GM19328 (cell line): ENCODE measurements at regions not wholly inside any gene's neighbourhood (a gene's known extent, or its start where the extent isn't known, plus 50 kb on each side); places are given as distances from the start of the nearest gene placed in this dataset.
"Not testable (repeated sequence)": the region's sequence is repeated elsewhere in the genome, so short reads cannot be mapped to it uniquely, and the experiment has no call there.

Source experiments
- ATAC-seq: cut with Tn5 transposase; IDR thresholded peaks from one replicate; pipeline ENCODE4 v1.9.1; 2021; ENCODE audit warnings: mild to moderate bottlenecking, moderate library complexity; ENCODE audit not compliant: unreplicated experiment

DNA sequence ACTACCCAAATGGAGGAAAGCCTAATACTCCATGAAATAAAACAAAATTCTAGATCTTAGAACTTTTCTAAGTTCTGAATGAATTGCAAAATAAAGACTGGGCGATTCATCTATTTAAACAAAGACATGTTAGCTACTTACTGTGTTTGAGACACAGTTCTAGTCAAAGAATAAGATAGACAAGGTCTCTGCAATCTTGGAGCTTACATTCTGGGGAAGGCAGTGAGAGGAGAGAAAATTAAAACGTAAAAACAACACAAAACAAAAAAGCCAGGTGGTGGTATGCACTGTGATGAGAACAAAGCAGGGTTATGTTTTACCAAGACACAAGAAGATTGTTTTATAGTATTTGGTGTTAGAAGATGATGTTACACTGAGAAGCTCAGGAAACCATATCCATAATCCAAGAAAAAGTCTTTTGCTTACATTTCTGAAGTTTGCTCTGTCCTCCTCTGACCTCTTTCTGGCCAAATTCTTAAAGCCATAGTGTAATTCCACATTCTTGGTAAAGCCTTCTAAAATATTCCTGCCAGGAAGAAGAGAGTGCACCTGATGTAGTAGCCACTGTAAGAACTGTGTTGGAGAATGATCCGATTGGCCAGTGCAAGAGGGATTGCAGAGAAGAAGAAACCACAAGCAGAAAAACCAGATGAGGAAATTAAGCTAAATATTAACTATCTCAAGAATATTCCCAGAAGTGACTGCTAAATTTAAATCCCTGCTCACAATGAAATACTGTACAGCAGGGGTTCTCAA is 218.4 kb downstream of the PCSK1 start:
- no peak for ATAC-seq

GRCh38 chr5:96209829-96210228 is 223.2 kb downstream of the PCSK1 start:
- no peak for ATAC-seq

GRCh38 chr5:96207420-96207819 is 225.6 kb downstream of the PCSK1 start:
- ATAC-seq, result no peak

DNA sequence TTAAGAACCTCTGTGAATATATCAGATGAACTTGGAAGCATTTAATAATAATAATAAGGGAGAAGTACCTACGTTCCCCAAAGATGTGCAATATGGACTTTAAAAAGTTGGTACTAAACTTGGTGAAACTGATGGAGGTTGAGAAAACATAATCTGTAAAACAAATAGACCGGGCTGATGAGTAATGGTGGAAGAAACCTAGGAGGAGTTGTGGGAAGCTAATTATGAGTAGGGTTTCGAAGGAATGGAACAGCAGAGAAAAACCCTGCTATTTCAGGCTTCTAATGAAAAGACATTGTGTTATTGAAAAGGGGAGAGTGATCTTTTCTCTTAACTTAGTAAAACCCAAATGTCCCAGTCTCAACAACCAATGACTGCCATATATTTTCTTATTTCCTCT is 229.3 kb downstream of the PCSK1 start:
- no peak for ATAC-seq

DNA sequence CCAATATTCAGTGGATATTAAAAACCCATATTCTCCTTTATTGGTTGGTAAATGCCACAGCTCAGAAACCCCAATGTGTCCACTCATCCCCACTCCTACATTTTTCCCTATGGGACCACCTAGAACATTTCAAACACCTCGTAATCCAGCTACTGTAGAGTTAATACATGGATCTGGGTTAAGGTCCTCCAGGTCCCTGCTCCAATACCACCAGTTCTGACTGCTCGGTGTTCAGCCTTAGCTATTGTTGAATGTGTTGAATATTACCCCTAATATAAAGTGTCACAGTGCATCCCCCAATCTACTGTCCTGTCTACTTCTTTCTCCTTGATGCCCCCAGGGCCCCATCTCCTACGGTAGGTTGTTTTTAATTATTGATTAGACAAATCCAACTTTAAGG is 231.5 kb downstream of the PCSK1 start:
- no peak for ATAC-seq

DNA sequence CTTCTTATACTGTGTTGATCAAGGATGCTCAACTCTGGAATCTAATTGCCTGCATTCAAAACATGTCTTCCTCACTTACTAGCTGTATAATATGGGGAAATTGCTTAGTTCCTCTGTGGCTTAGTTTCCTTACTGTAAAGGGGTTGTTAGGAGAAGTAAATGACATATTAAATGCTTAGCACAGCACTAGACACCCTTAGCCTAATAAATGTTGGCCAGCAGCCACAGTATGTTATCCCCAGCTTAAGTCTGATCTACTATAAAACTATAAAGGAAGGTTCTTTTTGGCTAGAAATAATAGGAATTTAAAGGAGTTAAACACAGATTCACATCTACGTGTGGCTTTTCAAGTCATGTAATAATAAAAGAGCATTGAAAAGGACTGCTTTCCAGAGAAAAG is 232.4 kb downstream of the PCSK1 start:
- ATAC-seq, result no peak

- ATAC-seq, result no peak
Observed at GRCh38 chr5:96199713-96200183, 233.3 kb downstream of the PCSK1 start.

GRCh38 chr5:96198356-96199058 is 234.5 kb downstream of the PCSK1 start:
- ATAC-seq, result no peak

DNA sequence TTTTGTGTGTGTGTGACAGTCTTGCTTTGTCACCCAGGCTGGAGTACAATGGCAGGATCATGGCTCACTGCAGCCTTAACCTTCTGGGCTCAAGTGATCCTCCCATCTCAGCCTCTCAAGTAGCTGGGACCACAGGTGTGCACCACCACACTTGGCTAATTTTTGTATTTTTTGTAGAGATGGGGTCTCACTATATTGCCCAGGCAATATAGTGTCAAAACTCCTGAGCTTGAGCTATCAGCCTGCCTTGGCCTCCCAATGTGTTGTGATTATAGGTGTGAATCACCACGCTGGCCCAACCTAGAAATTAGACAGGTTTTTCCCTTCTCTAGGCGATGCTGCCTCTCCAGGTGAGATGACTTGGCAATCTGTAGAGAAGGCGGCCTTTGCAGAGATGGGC is 235.3 kb downstream of the PCSK1 start:
- not testable (repeated sequence) for ATAC-seq

GRCh38 chr5:96197347-96197746 is 235.7 kb upstream of the ELL2 start:
- no peak for ATAC-seq

DNA sequence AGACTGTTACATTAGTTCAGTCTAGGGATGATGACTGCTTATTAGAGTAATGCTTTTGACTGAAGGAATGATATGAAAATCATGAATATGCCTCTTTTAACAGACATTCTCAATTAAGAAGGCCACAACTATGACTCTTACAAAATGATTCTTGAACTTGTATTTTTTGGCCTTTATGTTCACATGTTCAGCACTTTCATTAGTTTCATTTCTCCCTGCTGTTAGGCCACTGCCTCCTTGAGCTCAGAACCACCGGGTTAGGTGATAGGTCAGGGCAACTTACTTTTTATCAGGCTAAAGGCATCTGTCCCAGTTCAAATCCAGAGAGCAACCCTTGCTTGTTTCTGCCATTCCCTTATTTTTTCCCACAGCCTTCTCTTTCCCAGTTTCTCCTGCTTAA is 235.2 kb upstream of the ELL2 start:
- ATAC-seq, result no peak

- no peak for ATAC-seq
Observed at GRCh38 chr5:96196407-96196806, 234.8 kb upstream of the ELL2 start.

GRCh38 chr5:96195123-96195522 is 233.5 kb upstream of the ELL2 start:
- ATAC-seq, result no peak

DNA sequence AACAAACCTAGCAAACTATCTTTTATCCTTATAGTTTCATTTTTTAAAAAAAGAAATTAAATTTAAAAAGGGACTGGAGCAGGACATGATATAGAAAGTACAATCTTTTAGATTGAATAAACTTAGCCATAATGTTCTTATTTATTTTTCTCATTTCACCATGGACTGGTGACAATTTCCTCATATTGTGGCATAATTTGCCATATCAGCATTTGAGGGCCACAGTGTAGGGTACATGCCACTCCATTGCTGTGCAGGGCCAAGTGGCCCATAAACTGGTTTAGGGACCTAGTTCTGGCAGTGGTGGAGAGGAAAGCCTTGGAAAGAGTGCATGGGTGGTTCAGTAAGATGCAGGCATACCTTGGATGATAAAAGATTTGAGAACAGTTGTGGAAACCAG is 232.9 kb upstream of the ELL2 start:
- no peak for ATAC-seq

GRCh38 chr5:96193946-96194345 is 232.3 kb upstream of the ELL2 start:
- no peak for ATAC-seq

DNA sequence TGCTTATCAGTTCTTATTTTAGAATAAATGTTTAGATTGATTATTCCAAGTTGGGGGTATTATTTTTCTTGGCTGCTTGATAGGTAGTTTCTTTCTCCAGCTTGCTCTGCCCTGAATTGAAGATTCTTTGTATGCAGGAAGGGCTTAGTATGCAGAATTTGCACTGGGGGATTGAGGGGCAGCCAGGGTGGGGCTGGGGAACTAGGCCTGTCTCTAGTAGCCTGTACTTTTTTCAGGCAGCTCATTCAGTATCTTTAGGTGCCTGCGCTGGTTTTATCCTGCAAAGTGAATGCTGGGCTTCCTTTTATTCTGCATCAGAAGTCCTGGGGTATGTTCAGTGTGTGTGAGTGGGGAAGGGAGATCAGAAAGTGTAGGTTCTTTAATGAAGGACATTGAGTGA is 228.3 kb upstream of the ELL2 start:
- ATAC-seq, result no peak

DNA sequence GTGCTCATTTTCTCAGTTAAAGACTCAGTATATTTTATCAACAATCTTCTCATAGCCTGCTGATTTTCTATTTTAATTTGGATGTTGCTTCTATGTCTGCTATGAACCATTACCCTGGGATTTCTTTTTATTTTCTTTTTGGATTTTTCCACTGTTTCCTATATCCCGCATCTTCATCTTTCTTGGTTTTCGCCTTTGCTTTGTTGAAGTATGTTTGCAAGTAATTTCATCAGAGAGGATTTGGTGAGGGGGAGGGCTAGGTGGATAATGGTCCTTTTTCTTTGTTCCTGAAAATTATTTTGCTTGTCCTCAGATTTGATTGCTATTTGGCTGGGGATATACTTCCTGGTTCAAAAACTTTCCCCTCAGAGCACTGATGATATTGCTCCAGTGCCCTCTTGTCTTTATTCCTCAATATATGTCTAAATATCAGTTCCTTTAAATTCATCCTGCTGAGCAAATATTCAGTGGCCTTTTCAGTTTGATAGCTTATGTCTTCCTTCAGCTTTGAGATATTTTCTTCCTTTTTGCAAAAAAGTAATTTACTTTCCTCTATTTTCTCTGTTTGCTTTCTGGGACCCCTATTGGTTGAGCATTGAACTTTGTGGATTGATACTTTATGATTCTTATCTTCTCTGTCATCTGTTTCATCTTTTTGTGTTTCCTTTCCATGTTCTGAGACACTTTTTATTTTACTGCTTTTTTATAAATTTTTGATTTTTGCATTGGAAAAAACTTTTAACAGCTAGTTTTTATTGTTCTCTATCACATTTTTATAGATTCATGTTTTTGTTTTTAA is 227.6 kb upstream of the ELL2 start:
- ATAC-seq, result no peak

GRCh38 chr5:96187309-96188027 is 225.8 kb upstream of the ELL2 start:
- no peak for ATAC-seq

DNA sequence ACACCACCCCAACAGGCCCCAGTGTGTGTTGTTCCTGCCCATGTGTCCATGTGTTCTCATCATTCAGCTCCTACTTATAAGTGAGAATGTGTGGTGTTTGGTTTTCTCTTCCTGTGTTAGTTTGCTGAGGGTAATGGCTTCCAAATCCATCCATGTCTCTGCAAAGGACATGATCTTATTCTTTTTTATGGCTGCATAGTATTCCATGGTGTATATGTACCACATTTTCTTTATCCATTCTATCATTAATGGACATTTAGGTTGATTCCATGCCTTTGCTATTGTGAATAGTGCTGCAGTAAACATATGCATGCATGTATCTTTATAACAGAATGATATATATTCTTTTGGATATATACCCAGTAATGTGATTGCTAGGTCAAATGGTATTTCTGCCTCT is 222.9 kb upstream of the ELL2 start:
- ATAC-seq, result not testable (repeated sequence)

DNA sequence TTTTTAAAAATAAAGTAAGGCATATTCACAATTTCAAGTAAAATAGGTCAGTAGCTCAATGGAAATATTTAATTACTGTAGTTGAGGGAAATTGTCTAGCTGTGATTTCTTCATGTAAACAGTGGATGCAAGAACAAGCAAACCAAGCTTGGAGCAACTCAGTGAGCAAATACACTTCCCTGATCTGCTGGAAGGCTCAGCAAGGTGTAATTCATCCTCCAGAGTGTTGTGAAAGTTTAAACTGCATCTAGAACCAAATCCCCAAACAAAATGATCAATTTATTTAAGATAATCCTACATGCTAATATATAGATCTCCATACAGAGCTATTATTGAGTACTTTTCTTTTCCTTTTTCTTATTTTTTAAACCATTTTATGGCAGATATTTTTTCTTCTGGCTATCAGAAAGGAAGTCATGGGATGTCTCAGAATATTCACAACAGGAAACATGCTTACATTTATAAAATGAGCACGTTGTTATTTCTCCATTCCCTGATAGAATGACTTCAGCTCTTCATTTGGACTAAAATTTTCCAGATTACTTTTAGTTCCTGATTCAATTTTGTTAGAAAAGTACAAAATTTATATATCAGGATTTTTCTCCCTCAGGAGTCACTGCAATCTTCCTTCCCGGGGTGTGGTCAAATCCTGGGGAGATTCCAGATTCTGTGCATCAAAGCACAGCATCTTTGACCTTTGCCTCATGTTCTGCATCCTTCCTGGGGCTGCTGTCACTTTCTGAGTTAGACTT is 219.2 kb upstream of the ELL2 start:
- no peak for ATAC-seq
